ENCODE measurements at regions not wholly inside any gene's neighbourhood (a gene's known extent, or its start where the extent isn't known, plus 50 kb on each side); places are given as distances from the start of the nearest gene placed in this dataset.

DNA sequence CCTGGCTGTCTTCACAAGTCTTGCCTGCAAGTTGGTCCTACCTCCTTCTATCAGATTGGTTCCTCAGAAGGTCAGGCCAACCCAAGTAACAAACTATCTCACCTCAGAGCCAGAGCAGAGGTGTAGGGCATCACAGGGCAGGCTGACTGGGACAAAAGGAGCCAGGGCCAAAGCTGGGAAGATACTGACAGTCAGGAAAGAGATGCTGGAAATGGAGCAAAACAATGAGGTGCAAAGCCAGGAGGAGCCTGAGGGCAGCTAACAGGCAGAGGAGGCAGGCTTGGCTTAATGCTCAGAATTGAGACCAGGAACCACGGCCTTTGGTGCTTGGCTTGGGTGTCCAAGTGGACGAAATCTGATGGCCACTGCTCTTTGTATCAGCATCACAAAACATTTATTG lies 68.4 kb upstream of the PNMA1 start:
- no peak overlapping the region for H3K4me3 ChIP-seq
- H3K27ac ChIP-seq, result no peak overlapping the region
- BruUV-seq (replicated peaks), result no TSS peak
- H3K4me2 ChIP-seq, result no peak overlapping the region
- H3K9me3 ChIP-seq (ENCODE audit: insufficient read depth, low read depth), result no peaks in the 10 kb centered on the region
- intact Hi-C loops (cut with micrococcal nuclease; ENCODE audit: unreplicated experiment), result no loop called here
- H3K9me2 ChIP-seq (ENCODE audit: insufficient read depth), result no peaks in the 10 kb centered on the region
- H3K4me1 ChIP-seq (replicated peaks; ENCODE audit: insufficient read depth), result peaks cover 25% of the 10 kb centered on the region
- no peak for TF ChIP-seq EZH2 (IDR thresholded peaks at IDR 0.05; ENCODE audit: low read depth)
- TF ChIP-seq CTCF (conservative IDR thresholded peaks at IDR 0.05), result no peak
- no peak for DNase-seq
- CTCF ChIA-PET, result no interaction called here
- H3K27me3 ChIP-seq (ENCODE audit: insufficient read depth, low read depth), result no peaks in the 10 kb centered on the region
- POLR2A ChIA-PET (ENCODE audit: unreplicated experiment), result interaction anchor here (0.5 kb wide), 1 partner anchor 10 kb away, joined by 6 read pairs; no protein-coding TSS in a partner anchor
- peaks cover 36% of the 10 kb centered on the region for H3F3A ChIP-seq (ENCODE audit: insufficient read depth, low read depth)
- H2AFZ ChIP-seq, result no peak overlapping the region
- H3K36me3 ChIP-seq (ENCODE audit: low read depth), result no peaks in the 10 kb centered on the region
- H3K79me2 ChIP-seq (ENCODE audit: low read depth), result peaks cover 77% of the 10 kb centered on the region
- peaks cover 2% of the 10 kb centered on the region; the same call in 1 of the 2 replicates for H4K20me1 ChIP-seq (ENCODE audit: insufficient read depth)

GRCh38 chr14:73780896-73781295 lies 66.7 kb upstream of the PNMA1 start:
- Histone ChIP-seq H3F3A (ENCODE audit: insufficient read depth, low read depth) (peaks cover 29% of the 10 kb centered on the region), H3K79me2 (ENCODE audit: low read depth) (peaks cover 83% of the 10 kb centered on the region), H3K9me2 (ENCODE audit: insufficient read depth) (no peaks in the 10 kb centered on the region), H3K4me3 (no peak overlapping the region), H2AFZ (no peak overlapping the region), H4K20me1 (ENCODE audit: insufficient read depth) (peaks cover 2% of the 10 kb centered on the region; the same call in 1 of the 2 replicates), H3K36me3 (ENCODE audit: low read depth) (no peaks in the 10 kb centered on the region), H3K4me1 (replicated peaks; ENCODE audit: insufficient read depth) (peaks cover 25% of the 10 kb centered on the region), H3K27ac (no peak overlapping the region), H3K4me2 (no peak overlapping the region), H3K9me3 (ENCODE audit: insufficient read depth, low read depth) (no peaks in the 10 kb centered on the region), H3K27me3 (ENCODE audit: insufficient read depth, low read depth) (no peaks in the 10 kb centered on the region)
- intact Hi-C loops (cut with micrococcal nuclease; ENCODE audit: unreplicated experiment), result no loop called here
- TF ChIP-seq EZH2 (IDR thresholded peaks at IDR 0.05; ENCODE audit: low read depth), result no peak
- TF ChIP-seq CTCF (conservative IDR thresholded peaks at IDR 0.05), result no peak
- BruUV-seq (replicated peaks), result no TSS peak
- no peak for DNase-seq
- CTCF ChIA-PET, result interaction anchor here (0.6 kb wide), 1 partner anchor 14 kb away, joined by 7 read pairs; no protein-coding TSS in a partner anchor
- POLR2A ChIA-PET (ENCODE audit: unreplicated experiment), result interaction anchor here (0.7 kb wide), 1 partner anchor 31 kb away, joined by 9 read pairs; no protein-coding TSS in a partner anchor

DNA sequence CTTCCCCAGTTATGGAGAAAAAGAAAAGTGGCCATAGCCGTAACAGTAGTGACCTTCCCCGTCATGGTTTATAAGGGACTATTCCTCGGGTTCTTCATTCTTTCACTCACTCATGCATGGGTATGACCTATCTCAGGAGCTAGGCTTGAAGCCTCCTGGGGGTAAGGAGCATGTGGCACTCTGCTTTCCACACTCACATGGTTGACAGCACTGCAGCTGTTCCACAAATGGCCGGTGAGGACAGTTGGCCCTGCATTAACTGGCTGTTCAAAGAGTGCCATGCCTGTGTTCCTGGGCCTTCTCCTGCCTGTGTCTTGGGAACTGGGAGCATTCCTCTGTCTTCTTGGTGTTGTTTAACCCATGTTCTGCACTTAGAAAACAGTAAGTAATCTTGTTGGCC lies 66.2 kb upstream of the PNMA1 start:
- ChIA-PET POLR2A (ENCODE audit: unreplicated experiment) (interaction anchor here (0.7 kb wide), 1 partner anchor 32 kb away, joined by 9 read pairs; no protein-coding TSS in a partner anchor), CTCF (no interaction called here)
- peaks cover 86% of the 10 kb centered on the region for H3K79me2 ChIP-seq (ENCODE audit: low read depth)
- DNase-seq, result no peak
- no peaks in the 10 kb centered on the region for H3K9me2 ChIP-seq (ENCODE audit: insufficient read depth)
- H3K4me1 ChIP-seq (replicated peaks; ENCODE audit: insufficient read depth), result peaks cover 25% of the 10 kb centered on the region
- H3K36me3 ChIP-seq (ENCODE audit: low read depth), result no peaks in the 10 kb centered on the region
- intact Hi-C loops (cut with micrococcal nuclease; ENCODE audit: unreplicated experiment), result no loop called here
- no peak overlapping the region for H2AFZ ChIP-seq
- BruUV-seq (replicated peaks), result no TSS peak
- no peak overlapping the region for H3K27ac ChIP-seq
- H4K20me1 ChIP-seq (ENCODE audit: insufficient read depth), result peaks cover 2% of the 10 kb centered on the region
- H3K4me2 ChIP-seq, result no peak overlapping the region
- peaks cover 24% of the 10 kb centered on the region for H3F3A ChIP-seq (ENCODE audit: insufficient read depth, low read depth)
- no peaks in the 10 kb centered on the region for H3K9me3 ChIP-seq (ENCODE audit: insufficient read depth, low read depth)
- no peaks in the 10 kb centered on the region for H3K27me3 ChIP-seq (ENCODE audit: insufficient read depth, low read depth)
- TF ChIP-seq CTCF (conservative IDR thresholded peaks at IDR 0.05), result no peak
- TF ChIP-seq EZH2 (IDR thresholded peaks at IDR 0.05; ENCODE audit: low read depth), result no peak
- H3K4me3 ChIP-seq, result no peak overlapping the region

Data from PC-9 (cell line).